Left renal cortex interstitium (tissue), 4 donors: ENCODE measurements at regions not wholly inside any gene's neighbourhood (a gene's known extent, or its start where the extent isn't known, plus 50 kb on each side); places are given as distances from the start of the nearest gene placed in this dataset.
A peak's percentile ranks its signal among the peaks of the same experiment; 100 is the strongest.
"Not testable (repeated sequence)": the region's sequence is repeated elsewhere in the genome, so short reads cannot be mapped to it uniquely, and the experiment has no call there.

Experiments used
- DNase-seq, 4 donors: peaks; one replicate each; pipeline ENCODE4 v3.0.0-alpha.2; 2013; ENCODE audit warnings: low read depth in 4 of 4, low spot score in 2 of 4, missing footprints in 1 of 4

GRCh38 chr4:16450724-16451123 lies 224.5 kb upstream of the TAPT1 start:
- no peak for DNase-seq

- DNase-seq, result no peak
Measured at GRCh38 chr4:16450031-16450430, 223.8 kb upstream of the TAPT1 start.

GRCh38 chr4:16449406-16449805 lies 223.1 kb upstream of the TAPT1 start:
- DNase-seq, result peak; percentile 52 to 74 (median 68)

GRCh38 chr4:16448241-16448840 lies 222.1 kb upstream of the TAPT1 start:
- peak in 2 of 4 donors; percentile 31 to 58 for DNase-seq

- DNase-seq, result no peak
Measured at GRCh38 chr4:16443504-16444088, 217.3 kb upstream of the TAPT1 start.

GRCh38 chr4:16442296-16442695 lies 216.0 kb upstream of the TAPT1 start:
- no peak for DNase-seq

GRCh38 chr4:16439768-16440167 lies 213.5 kb upstream of the TAPT1 start:
- DNase-seq, result no peak

GRCh38 chr4:16438986-16439385 lies 212.7 kb upstream of the TAPT1 start:
- no peak for DNase-seq

- DNase-seq, result no peak
Measured at GRCh38 chr4:16437836-16438235, 211.6 kb upstream of the TAPT1 start.

GRCh38 chr4:16431866-16432265 lies 205.6 kb upstream of the TAPT1 start:
- DNase-seq, result no peak

GRCh38 chr4:16418814-16419213 lies 192.5 kb upstream of the TAPT1 start:
- no peak for DNase-seq

GRCh38 chr4:16417198-16417597 lies 190.9 kb upstream of the TAPT1 start:
- DNase-seq, result no peak

GRCh38 chr4:16416601-16417000 lies 190.3 kb upstream of the TAPT1 start:
- no peak for DNase-seq

GRCh38 chr4:16415751-16416150 lies 189.5 kb upstream of the TAPT1 start:
- DNase-seq, result no peak

GRCh38 chr4:16413814-16414555 lies 187.7 kb upstream of the TAPT1 start:
- no peak for DNase-seq

GRCh38 chr4:16411501-16412085 lies 185.3 kb upstream of the TAPT1 start:
- DNase-seq, result peak in 1 of 4 donors; percentile 50

GRCh38 chr4:16393216-16393615 lies 166.9 kb upstream of the TAPT1 start:
- DNase-seq, result not testable (repeated sequence)

- no peak for DNase-seq
Measured at GRCh38 chr4:16391196-16391595, 164.9 kb upstream of the TAPT1 start.

- DNase-seq, result no peak
Measured at GRCh38 chr4:16387448-16387847, 161.2 kb upstream of the TAPT1 start.

- DNase-seq, result no peak
Measured at GRCh38 chr4:16386711-16387320, 160.5 kb upstream of the TAPT1 start.

GRCh38 chr4:16384576-16384975 lies 158.3 kb upstream of the TAPT1 start:
- DNase-seq, result peak in 1 of 4 donors; percentile 37
